ENCODE measurements at regions not wholly inside any gene's neighbourhood (a gene's known extent, or its start where the extent isn't known, plus 50 kb on each side); places are given as distances from the start of the nearest gene placed in this dataset.
A peak's percentile ranks its signal among the peaks of the same experiment; 100 is the strongest.

DNA sequence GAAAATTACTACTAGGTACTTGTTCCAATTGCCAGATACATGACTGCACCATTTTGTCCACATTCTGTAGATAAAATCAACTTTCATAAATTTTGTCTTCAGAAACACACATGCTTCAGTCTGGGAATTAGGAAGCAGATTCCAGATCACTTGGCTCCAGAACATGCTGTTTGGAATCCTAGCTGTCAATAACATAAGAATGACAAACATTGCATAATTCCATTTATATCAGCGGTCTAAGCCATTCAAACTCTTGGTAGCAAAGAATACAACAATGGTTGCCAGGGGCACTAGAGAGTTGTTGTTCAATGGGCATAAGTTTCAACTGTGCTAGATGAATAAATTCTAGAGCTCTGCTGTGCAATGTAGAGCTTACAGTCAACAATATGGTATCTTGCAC lies 1112.1 kb upstream of the AGA start:
- DNase-seq = no peak

DNA sequence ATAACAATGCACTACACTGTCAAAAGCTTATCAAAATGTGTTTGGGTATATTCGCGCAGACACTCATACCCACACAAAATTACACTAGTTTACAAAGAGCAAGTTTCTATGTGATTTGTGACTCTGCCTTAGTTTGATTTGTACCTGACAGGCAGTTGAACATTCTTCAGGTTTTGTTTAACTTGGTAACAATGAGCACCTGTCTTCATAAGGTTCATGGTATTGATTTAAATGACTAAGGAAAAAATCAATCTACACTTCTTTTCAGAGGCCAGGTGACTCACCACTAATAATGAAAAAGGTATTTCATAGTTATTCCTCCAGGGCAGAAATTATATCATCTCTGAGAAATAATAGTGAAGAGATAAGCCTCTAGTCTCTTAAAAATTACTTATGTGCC lies 1114.6 kb upstream of the AGA start:
- no peak for DNase-seq

GRCh38 chr4:178577933-178578332 lies 1135.7 kb upstream of the AGA start:
- DNase-seq = peak in 1 of 51 donors; percentile 0

DNA sequence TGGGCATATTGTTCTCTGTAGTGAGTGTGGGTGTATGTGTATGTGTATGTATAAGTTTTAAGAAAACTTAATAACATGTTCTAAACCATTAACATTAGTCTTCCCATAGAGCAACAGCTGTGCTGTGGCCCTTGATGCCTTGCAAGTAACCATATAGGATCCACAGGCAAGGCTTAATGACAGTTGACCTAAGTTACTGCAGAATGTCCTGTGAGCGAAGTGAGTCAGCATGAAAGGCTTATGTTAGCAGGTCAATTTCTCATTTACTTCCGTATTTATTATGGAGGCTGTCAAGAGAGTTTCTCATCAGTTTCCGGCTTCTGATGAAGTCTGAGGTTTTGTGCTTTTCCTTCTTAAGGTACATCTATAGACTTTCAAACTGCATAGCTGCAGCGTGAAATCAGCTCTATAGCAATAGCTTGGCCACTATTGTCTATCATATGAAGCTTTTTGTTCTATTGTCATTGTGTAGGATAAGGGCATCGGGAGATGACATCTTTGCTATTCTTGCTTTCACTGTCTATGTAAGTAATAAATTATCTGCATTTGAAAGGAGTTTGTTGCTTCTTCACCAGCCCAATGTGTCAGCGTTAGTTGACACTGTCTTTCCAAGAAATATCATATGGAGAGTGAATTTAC lies 1153.4 kb upstream of the AGA start:
- no peak for DNase-seq

- no peak for DNase-seq
These were observed 1156.4 kb upstream of the AGA start for GRCh38 chr4:178598672-178599071.

DNA sequence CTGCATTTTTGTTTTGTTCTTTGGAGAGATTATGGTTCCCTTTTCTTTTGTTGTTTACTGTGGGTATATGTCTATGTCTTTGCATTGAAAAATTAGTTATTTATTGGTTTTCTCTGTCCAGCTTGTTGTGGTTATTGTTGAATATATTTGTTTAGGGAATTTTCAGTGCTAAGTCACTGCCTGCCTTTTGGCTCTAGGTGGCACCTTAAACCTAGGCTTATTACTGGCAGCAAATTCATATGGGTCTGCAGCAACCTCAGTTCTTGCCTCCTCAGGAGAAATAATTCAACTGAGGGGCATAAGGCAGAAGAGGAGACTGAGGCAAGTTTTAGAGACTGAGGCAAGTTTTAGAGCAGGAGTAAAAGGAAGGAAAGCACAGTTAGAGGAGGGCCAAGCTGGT lies 1157.3 kb upstream of the AGA start:
- DNase-seq = no peak

- no peak for DNase-seq
These were observed 1160.6 kb upstream of the AGA start for GRCh38 chr4:178602833-178603232.

DNA sequence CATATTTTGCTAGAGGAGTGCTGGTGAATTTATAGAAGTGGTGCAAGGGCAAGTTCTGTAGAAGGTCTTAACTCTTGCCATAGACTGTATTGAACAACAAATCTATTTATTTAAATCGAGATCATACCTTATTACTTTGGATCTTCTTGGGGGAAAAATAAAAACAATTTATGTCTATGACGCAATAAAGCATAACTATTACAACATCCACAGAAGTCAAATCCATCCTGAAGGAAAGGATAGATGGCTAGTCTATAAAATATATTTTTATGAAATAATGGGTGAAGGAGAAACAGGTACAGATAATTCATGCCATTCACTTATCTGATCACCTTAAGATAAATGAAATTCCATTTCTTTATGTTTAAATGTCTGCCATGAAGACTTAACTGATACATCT lies 1168.8 kb upstream of the AGA start:
- no peak for DNase-seq

- no peak for DNase-seq
These were observed 1170.5 kb upstream of the AGA start for GRCh38 chr4:178612733-178613132.

DNA sequence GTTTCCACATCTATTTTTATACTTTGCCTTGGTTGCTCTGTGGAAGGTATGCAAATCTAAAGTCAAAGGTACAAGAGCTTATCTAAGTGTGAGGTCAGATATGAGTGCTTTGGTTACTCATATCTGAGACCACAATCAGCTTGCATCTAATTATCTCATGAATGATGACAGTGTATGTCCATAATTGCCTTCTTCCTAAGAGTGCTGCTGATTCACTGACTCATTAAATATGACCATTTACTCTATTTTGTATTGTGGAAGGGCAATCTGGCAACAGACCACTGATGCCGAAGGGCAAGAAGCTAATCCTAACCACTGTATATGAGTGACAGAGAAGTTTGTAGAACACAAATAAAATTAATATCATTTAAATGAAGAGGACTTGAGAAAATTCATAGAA lies 1190.2 kb upstream of the AGA start:
- DNase-seq = no peak

DNA sequence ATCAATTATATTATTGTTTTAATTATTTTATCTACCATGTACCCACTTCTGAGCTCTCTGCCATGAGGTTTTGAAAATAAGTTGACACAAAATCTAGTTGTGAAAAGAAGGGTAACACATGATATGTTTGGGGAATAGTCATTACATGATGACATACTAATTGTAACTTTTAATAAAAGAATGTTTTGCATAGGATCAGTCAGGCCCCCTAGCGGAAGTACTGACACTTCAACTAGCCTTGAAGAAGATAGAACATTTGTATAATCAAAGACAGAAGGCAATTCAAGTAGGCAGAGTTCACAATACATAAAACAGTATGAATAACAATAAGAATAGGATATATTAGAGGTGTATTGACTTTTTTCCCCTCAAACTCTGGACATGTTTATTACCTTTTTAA lies 1191.0 kb upstream of the AGA start:
- DNase-seq = no peak

- no peak for DNase-seq
These were observed 1222.4 kb upstream of the AGA start for GRCh38 chr4:178664621-178665020.

GRCh38 chr4:178665916-178666315 lies 1223.7 kb upstream of the AGA start:
- no peak for DNase-seq

GRCh38 chr4:178671766-178672165 lies 1229.5 kb upstream of the AGA start:
- DNase-seq = no peak

GRCh38 chr4:178672512-178672911 lies 1230.3 kb upstream of the AGA start:
- no peak for DNase-seq

DNA sequence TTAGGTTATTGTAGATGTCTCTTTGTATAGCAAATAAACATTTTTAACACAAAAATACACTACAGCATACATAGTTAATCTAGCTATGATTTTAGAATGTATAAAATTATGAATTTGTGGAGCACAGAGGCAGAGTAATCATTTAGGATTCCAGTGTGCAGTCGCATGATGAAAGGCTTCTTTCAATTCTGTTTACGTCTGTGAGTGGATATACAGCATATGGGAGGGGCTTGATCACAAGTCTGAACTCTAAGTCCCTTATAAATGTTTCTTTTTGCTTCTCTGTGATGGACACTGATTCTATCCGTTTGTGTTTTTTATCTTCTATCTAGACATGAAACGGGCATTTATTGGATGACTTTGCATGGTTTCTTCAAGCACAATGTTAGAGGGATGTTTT lies 1239.6 kb upstream of the AGA start:
- no peak for DNase-seq

DNA sequence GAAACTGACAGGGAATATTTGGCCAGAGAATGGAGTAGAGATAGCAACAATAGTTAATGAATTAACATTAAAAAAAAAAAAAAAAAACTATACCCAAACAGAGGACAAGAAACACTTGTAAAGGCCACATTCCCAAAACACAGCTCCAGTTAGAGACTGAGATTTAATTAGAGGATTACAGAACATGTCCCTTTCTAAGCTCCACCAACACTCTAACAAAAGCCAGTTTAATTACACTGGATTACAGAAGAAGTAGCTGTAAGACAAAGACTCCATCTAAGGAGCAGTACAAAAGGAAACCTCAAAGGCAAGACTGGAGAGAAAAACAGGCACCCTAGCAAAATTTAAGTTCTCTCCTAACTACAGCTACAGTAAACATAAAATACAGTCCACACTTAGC lies 1247.7 kb upstream of the AGA start:
- DNase-seq = no peak

DNA sequence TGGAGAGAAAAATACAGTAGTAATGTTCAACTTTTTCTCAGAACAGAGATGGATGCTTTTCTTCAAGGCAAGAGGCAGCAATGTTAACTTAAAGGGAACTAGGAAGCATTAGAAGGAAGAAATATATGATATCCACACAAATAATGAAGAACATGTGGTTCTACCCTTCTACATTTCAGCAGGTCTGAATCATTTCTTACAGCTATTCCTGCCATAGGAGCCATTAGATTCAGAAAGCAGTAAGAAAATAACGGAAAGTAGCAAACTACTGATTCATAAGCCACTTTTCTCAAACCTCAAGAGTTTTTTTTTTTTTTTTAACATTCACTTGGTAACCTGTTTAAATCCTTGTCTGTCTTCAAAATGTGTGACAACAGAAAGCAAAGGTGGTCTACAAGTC lies 1251.6 kb upstream of the AGA start:
- DNase-seq = no peak

- no peak for DNase-seq
These were observed 1254.3 kb upstream of the AGA start for GRCh38 chr4:178696515-178696914.

- DNase-seq = no peak
These were observed 1270.2 kb upstream of the AGA start for GRCh38 chr4:178712486-178712885.

- DNase-seq = no peak
These were observed 1295.8 kb upstream of the AGA start for GRCh38 chr4:178738026-178738425.

- no peak for DNase-seq
These were observed 1303.0 kb upstream of the AGA start for GRCh38 chr4:178745203-178745602.

DNA sequence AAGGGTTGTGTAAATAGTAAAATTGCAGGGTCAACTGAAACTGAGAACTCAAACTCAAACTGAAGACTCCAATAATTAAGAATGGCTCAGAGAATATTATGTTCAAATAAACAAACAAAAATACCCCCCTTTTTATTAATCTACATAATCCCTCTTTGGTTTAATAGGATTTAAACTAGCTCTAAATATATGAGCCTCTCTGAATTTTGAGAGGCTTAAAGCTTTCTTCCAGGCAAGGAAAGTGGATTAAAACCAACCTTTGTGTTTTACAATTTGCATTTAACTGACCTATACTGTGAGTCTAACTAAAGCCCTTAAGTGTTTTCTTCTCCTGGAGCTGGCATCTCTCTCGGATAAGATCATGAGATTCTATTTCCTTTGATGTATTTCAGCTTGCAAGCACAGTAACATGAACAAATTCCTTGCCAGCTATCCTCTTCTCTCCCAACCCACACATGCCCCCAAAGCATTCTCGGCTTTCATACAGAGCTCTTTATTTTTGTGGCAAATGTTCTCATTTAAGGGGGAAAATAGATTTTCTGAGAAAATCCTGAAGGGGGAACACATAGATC lies 1310.8 kb upstream of the AGA start:
- DNase-seq = no peak

DNA sequence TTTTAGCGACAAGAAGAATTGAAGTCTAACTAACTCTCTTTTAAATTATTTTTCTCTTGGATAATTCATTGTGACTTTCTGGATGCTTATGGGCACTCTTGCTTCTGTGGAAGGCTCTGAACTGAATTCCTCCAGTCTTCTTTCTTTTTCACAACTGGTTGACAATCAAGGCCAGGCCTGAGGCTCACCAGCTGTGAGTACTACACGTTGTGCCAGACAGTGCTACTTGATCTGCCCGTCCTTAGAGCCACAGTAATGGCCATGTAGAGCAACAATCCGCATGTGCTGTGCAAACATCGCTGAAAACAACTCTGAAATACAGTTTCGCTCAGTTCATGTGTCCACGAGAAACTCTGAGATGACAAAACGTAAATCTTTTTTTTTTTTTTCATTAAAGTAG lies 1336.3 kb upstream of the AGA start:
- DNase-seq = no peak

All from hypothalamus (tissue), 51 donors.